NCI-H1694 (cell line): ENCODE measurements at regions not wholly inside any gene's neighbourhood (a gene's known extent, or its start where the extent isn't known, plus 50 kb on each side); places are given as distances from the start of the nearest gene placed in this dataset.
"Not testable (repeated sequence)": the region's sequence is repeated elsewhere in the genome, so short reads cannot be mapped to it uniquely, and the experiment has no call there.

Experiments
- DNase-seq: peaks from one replicate; lab custom pipeline; 2025; lab: John Stamatoyannopoulos, UW

DNA sequence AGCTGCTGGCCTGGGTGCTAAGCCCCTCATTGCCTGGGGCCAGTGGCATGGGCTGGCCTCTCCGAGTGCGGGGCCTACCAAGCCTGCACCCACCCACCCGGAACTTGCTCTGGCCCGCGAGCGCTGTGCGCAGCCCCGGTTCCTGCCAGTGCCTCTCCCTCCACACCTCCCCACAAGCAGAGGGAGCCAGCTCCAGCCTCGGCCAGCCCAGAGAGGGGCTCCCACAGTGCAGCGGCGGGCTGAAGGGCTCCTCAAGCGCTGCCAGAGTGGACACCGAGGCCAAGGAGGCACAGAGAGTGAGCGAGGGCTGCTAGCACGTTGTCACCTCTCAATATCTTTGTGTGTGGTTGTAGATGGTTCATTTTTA is 74.8 kb upstream of the ATP1A1 start:
- DNase-seq = not testable (repeated sequence)

GRCh38 chr1:116298746-116299145 is 74.3 kb upstream of the ATP1A1 start:
- no peak for DNase-seq

- no peak for DNase-seq
These were observed 73.8 kb upstream of the ATP1A1 start for GRCh38 chr1:116299248-116299647.

DNA sequence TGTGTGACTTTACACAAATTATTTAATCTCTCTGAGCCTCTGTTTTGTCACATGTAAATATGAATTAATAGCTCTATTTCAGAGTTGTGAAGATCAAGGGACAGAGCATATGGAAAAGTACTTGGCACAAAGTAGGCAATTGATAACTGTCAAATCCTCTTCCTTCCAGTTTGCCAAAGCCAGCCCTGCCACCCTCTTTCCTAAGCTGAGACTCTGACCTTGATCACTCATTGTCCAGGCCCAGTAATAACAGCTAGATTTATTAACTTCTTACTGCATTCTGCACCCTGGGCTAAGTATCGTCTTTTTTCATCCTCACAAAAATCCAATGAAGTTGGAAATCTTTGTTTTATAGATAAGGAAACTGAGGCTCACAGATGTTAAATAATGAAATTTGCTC is 70.8 kb upstream of the ATP1A1 start:
- DNase-seq = no peak

- no peak for DNase-seq
These were observed 66.9 kb upstream of the ATP1A1 start for GRCh38 chr1:116306102-116306501.

GRCh38 chr1:116306840-116307442 is 66.1 kb upstream of the ATP1A1 start:
- DNase-seq = no peak

DNA sequence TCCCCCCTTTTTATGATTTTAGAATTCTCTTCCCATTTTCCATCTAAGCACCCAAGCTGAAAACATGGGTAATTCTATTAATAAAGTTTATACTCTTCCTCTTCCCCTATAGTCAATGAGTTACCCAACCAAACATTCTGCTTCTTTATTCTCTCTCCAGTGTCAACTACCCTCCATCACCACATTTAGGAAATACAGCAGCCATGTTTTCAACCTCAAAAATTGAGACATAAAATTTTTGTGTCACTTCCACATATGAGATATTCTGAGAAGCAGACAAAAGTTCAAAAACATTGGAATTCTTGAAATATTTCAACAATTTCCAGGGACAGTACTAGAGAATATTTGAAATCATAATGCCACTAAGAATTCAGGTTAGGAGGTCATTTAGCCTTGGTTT is 64.8 kb upstream of the ATP1A1 start:
- DNase-seq = no peak

DNA sequence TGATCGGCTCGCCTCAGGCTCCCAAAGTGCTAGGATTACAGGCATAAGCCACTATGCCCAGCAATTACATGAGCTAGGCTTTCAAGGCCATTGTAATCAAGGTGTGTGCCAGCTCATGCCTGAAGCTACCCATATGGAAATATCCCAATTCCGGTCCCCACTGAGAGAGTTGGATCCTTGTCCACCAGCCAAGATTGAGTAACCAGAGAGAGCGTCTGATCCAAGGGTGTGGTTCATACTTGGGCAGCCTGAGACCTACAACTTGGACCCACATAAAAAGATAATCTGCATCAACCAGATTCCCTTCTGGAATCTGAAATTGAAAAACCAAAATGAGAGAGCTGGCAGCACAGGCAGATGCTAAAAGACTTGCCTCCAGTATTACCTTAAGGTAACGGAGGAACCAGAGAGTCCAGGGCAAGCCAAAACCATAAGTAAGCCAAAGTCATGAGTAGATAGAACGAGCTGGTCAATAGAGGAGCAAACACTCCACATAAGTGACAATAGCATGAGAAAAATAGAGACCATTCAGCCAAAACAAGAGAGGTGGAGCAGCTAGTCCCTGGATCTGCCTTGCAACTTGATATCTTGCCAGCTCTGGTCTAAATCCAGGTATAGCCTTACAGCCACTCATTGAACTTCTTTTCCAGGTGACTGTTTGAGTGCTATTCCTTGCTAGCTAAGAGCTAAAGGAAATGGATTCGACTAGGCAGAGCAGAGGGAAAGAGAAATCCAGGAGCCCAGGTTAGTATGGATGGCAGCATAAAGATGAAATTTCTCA is 63.8 kb upstream of the ATP1A1 start:
- no peak for DNase-seq

DNA sequence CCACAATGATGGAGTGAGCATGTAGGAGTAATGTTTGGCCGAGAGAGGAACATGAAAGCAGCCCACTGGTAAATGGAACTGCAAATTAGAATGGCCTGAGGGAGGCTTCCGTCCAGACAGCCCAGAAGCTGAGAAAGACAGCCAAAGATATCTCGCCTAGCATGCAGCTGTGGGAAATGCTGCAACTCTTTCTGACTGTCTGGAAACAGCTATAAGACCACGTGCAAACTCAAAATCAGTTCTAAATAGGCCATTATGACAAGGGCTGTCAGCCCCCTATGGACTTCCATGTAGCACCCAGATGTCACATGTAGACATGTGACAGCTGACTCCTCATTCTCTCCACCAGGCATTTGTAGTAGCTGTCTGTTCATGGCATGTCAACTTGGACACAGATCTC is 62.9 kb upstream of the ATP1A1 start:
- no peak for DNase-seq

- DNase-seq = no peak
These were observed 61.9 kb upstream of the ATP1A1 start for GRCh38 chr1:116311193-116311592.

- DNase-seq = no peak
These were observed 61.0 kb upstream of the ATP1A1 start for GRCh38 chr1:116311756-116312680.

- no peak for DNase-seq
These were observed 60.4 kb upstream of the ATP1A1 start for GRCh38 chr1:116312681-116313069.

- no peak for DNase-seq
These were observed 59.3 kb upstream of the ATP1A1 start for GRCh38 chr1:116313776-116314175.

DNA sequence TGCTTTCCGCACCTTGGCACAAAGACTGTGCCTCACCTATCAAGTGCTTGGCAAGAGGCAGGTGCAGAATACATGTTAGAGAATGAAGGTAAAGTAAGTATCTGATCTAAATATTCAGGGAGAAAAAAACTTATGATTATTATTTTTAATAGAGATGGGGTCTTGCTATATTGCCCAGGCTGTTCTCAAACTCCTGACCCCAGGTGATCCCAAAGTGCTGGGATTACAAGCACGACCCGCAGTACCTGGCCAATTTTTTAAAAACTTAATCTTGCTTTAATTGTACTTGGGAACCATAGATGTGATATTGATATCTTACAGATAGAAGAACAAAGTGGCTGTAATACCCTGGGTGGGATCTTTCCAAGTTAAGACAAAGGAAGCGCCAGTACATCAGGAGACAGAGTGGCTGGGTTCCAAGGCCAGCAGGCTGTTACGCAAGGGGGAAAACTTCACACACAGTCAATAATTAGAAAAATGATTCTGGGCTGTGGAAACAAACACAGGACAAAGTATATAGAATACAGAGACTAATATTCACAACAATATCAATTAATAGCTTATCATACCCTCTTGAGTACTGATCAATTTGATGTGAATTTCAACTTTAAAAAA is 58.6 kb upstream of the ATP1A1 start:
- no peak for DNase-seq

DNA sequence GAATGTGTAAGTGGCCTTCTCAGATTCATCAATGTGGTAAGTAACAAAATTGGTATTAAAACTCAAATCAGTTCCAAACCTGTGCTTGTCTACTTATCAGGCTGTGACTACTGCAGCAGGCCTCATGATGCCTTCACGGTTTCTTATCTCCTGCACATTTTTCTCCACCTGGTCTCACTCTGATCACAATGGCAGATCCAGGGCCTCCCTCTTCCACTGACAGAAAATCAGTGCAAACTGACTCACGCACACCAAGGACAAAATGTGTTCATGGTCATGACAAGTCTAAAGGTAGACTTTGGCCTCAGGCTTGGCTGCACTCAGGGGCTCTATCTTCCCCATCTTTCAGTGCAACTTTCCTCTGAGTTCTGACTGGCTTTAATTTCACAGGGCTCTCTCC is 56.7 kb upstream of the ATP1A1 start:
- DNase-seq = no peak

DNA sequence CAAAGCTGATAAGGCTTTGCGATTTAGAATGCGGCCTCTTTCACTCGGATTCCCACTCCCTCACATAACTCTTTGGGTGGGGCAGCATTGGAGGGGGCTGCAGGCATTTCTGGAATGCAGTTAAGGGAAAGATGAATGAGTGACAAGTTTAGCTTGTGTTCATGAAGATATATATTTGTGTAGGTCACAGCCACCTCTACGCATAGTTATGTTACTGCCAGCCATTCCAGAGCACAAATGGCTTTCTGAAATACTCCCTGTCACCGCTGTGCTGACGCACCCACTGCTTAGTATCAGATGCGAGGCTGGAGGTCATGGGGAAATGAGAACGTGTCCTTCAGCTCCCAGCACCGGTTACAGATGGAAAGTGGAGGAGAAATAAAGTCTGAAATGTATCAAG is 54.1 kb upstream of the ATP1A1 start:
- no peak for DNase-seq

DNA sequence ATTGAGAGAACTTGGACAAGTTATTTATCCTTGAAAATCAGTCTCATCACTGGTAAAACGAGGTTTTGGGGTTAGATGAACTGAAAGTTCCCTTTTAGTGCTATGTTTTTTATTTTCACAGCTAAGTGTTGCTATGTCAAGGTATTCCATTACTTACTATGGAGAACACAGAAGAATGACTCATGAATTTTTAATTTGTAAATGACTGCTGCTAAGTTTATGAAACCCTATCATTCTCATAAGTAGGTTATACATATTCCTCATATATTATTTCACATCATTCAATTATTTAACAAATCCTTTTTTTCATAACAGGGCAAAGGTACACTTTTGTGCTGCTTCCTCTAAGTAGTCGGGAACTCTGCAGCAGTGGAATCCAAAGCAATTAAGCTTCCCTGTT is 52.2 kb upstream of the ATP1A1 start:
- DNase-seq = no peak

- no peak for DNase-seq
These were observed 51.3 kb upstream of the ATP1A1 start for GRCh38 chr1:116321766-116322175.

- no peak for DNase-seq
These were observed 50.2 kb upstream of the ATP1A1 start for GRCh38 chr1:116322752-116323405.
